ENCODE measurements at regions not wholly inside any gene's neighbourhood (a gene's known extent, or its start where the extent isn't known, plus 50 kb on each side); places are given as distances from the start of the nearest gene placed in this dataset.

DNA sequence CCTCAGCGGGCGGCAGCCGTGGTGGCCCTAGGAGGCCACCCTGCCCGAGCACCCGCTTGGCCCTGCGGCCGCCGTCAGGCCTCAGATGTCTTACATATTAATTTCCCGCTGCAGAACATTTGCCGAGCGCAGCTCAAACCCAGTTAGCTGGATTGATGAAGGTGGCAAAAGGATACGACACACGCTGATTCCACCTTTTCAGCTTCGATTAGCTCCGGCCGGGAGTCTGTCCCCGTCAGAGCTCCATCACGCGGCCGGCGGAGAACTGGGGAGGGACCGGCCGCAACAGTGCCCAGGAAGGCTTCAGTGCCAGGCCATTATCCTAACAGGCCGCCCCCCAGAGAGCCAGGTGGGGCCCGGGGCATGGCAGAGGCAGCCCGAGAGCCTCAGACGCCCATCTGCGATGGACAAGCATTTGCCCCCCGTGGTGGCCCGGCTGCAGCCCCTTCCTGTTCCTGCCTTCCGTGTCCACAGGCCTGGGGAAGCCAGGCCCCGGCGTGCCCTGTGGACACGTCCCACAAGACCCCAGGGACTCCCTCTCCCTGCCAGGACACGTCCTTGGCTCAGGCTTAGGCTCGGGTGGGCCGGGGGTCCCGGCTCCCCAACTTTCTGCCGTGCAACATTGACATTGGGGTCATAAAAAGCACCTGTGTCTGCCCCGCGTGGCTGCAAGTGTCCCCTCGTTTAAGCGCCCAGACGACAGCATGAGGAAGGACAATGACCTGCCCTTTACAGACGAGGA lies 133.8 kb upstream of the NKX1-1 start:
- Histone ChIP-seq H3K4me3 (replicated peaks in 1 of 3; ENCODE audit: insufficient read depth in 1 of 3, low read depth in 1 of 3, low read length in 3 of 3) (no peak overlapping the region), H3K4me1 (ENCODE audit: control insufficient read depth, extremely low read depth, insufficient read depth, low read length) (no peaks in the 10 kb centered on the region), H3K27ac (ENCODE audit: insufficient read depth, low read depth, low read length) (no peak overlapping the region), H3K36me3 (ENCODE audit: control insufficient read depth in 2 of 2, extremely low read depth in 1 of 2, insufficient read depth in 2 of 2, low read length in 2 of 2) (no peaks in the 10 kb centered on the region), H3K9me3 (replicated peaks; ENCODE audit: control insufficient read depth, insufficient read depth, low read length) (no peaks in the 10 kb centered on the region), H3K4me2 (ENCODE audit: insufficient read depth, low read length) (no peak overlapping the region), H3K27me3 (ENCODE audit: control insufficient read depth in 2 of 2, insufficient read depth in 2 of 2, low read length in 2 of 2) (no peaks in the 10 kb centered on the region), H3K9me1 (replicated peaks; ENCODE audit: control insufficient read depth, extremely low read depth, insufficient read depth, low read length) (no peaks in the 10 kb centered on the region), H4K20me1 (replicated peaks; ENCODE audit: control insufficient read depth, extremely low read depth, insufficient read depth, low read length) (no peaks in the 10 kb centered on the region), H3K79me2 (ENCODE audit: control insufficient read depth, insufficient read depth, low read length) (no peaks in the 10 kb centered on the region), H3K9ac (replicated peaks; ENCODE audit: extremely low read depth, insufficient read depth, low read length) (no peak overlapping the region), H2AFZ (ENCODE audit: low read depth, low read length) (no peak overlapping the region)
- dilution Hi-C loops (cut with MboI; ENCODE audit: extremely low pct_ligation_motif_present, low sequenced_read_pairs) = no loop called here
- DNase-seq (ENCODE audit: low read depth, low spot score) (no peak), FAIRE-seq (no peak)
- TF ChIP-seq, protein P1, sequence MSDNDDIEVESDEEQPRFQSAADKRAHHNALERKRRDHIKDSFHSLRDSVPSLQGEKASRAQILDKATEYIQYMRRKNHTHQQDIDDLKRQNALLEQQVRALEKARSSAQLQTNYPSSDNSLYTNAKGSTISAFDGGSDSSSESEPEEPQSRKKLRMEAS (IDR thresholded peaks at IDR 0.05; ENCODE audit: insufficient read depth, insufficient read length) = no peak
- TF ChIP-seq, protein P2, sequence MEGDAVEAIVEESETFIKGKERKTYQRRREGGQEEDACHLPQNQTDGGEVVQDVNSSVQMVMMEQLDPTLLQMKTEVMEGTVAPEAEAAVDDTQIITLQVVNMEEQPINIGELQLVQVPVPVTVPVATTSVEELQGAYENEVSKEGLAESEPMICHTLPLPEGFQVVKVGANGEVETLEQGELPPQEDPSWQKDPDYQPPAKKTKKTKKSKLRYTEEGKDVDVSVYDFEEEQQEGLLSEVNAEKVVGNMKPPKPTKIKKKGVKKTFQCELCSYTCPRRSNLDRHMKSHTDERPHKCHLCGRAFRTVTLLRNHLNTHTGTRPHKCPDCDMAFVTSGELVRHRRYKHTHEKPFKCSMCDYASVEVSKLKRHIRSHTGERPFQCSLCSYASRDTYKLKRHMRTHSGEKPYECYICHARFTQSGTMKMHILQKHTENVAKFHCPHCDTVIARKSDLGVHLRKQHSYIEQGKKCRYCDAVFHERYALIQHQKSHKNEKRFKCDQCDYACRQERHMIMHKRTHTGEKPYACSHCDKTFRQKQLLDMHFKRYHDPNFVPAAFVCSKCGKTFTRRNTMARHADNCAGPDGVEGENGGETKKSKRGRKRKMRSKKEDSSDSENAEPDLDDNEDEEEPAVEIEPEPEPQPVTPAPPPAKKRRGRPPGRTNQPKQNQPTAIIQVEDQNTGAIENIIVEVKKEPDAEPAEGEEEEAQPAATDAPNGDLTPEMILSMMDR (IDR thresholded peaks at IDR 0.05; ENCODE audit: extremely low read depth in 1 of 2, insufficient read depth in 1 of 2, low read depth in 1 of 2, low read length in 2 of 2) = no peak
- TF ChIP-seq MYC (IDR thresholded peaks at IDR 0.05; ENCODE audit: low read depth, low read length) (no peak), POLR2AphosphoS5 (IDR thresholded peaks at IDR 0.05; ENCODE audit: insufficient read depth, low read depth, low read length) (no peak), FOS (IDR thresholded peaks at IDR 0.05; ENCODE audit: borderline replicate concordance, insufficient read depth, low read length) (no peak), JUN (IDR thresholded peaks at IDR 0.05; ENCODE audit: borderline replicate concordance, insufficient read depth, insufficient read length, low read depth) (no peak), EZH2 (IDR thresholded peaks at IDR 0.05; ENCODE audit: borderline replicate concordance, low read depth, low read length, severe bottlenecking) (no peak), GATA2 (IDR thresholded peaks at IDR 0.05; ENCODE audit: insufficient read depth, insufficient read length, low read depth, low read length) (no peak), POLR2A (IDR thresholded peaks at IDR 0.05; ENCODE audit: low read depth, low read length) (no peak)
- CTCF ChIA-PET = interaction anchor here (0.7 kb wide), 2 partner anchors 9 to 18 kb away, joined by 3 read pairs; no protein-coding TSS in a partner anchor
- BruUV-seq (replicated peaks) = no TSS peak
- POLR2A ChIA-PET = no interaction called here
- intact Hi-C loops (cut with micrococcal nuclease) = no loop called here

All from endothelial cell of umbilical vein (primary cell).